Breast epithelium (tissue), 4 donors: ENCODE measurements at regions not wholly inside any gene's neighbourhood (a gene's known extent, or its start where the extent isn't known, plus 50 kb on each side); places are given as distances from the start of the nearest gene placed in this dataset.

Source experiments
- DNase-seq, 2 donors: peaks; one replicate each; pipeline ENCODE4 v3.0.0-alpha.2; 2019; ENCODE audit warnings: low spot score in 2 of 2
- H3K27ac ChIP-seq, 2 donors: fragments of 200-600 bp; sonication (generic) in 1 of 2; one replicate each; pipeline ENCODE4 v1.5.1; 2016 to 2019; ENCODE audit warnings: mild to moderate bottlenecking in 1 of 2
- H3K27me3 ChIP-seq, 2 donors: fragments of 200-600 bp; sonication (generic) in 1 of 2; one replicate each; pipeline versions ENCODE4 v1.5.1 to v1.6.0; 2017 to 2019; ENCODE audit warnings: control low read depth in 1 of 2, mild to moderate bottlenecking in 1 of 2
- H3K36me3 ChIP-seq: fragments of 200-600 bp; one replicate; pipeline ENCODE4 v1.5.1; 2019
- H3K4me1 ChIP-seq, 2 donors: fragments of 200-600 bp; sonication (generic); one replicate each; pipeline ENCODE4 v1.5.1; 2016 to 2019; ENCODE audit warnings: control low read depth in 1 of 2
- H3K4me3 ChIP-seq, 3 donors: fragments of 200-600 bp; sonication (generic); 1 replicate in 2 of 3; 2 replicates in 1 of 3; pipeline ENCODE4 v1.5.1; 2016 to 2019; ENCODE audit warnings: mild to moderate bottlenecking in 3 of 3, moderate library complexity in 2 of 3
- H3K9me3 ChIP-seq, 2 donors: fragments of 200-600 bp; sonication (generic) in 1 of 2; one replicate each; pipeline ENCODE4 v1.5.1; 2016 to 2019; ENCODE audit warnings: control low read depth in 1 of 2
- POLR2A ChIP-seq: fragments of 450-650 bp; IDR thresholded peaks from one replicate; pipeline ENCODE4 v1.6.1; 2016; ENCODE audit warnings: antibody characterized with exemption, mild to moderate bottlenecking, moderate library complexity
- POLR2AphosphoS5 ChIP-seq, 3 donors: sonication (generic); formaldehyde crosslinking; IDR thresholded peaks; one replicate each; pipeline ENCODE4 v1.6.1; 2017; ENCODE audit warnings: antibody characterized with exemption in 3 of 3
- intact Hi-C: fragments of 100-400 bp; cut with DNase I; formaldehyde crosslinking; loops from one replicate; pipeline ENCODE4 v1.15.1; 2023; ENCODE audit warnings: low total_unique reads
- TF ChIP-seq, protein P1 (sequence below), 3 donors: fragments of 450-650 bp; IDR thresholded peaks; one replicate each; pipeline ENCODE4 v1.5.1; 2016 to 2017; ENCODE audit warnings: antibody characterized with exemption in 3 of 3, mild to moderate bottlenecking in 3 of 3, moderate library complexity in 3 of 3

DNA sequence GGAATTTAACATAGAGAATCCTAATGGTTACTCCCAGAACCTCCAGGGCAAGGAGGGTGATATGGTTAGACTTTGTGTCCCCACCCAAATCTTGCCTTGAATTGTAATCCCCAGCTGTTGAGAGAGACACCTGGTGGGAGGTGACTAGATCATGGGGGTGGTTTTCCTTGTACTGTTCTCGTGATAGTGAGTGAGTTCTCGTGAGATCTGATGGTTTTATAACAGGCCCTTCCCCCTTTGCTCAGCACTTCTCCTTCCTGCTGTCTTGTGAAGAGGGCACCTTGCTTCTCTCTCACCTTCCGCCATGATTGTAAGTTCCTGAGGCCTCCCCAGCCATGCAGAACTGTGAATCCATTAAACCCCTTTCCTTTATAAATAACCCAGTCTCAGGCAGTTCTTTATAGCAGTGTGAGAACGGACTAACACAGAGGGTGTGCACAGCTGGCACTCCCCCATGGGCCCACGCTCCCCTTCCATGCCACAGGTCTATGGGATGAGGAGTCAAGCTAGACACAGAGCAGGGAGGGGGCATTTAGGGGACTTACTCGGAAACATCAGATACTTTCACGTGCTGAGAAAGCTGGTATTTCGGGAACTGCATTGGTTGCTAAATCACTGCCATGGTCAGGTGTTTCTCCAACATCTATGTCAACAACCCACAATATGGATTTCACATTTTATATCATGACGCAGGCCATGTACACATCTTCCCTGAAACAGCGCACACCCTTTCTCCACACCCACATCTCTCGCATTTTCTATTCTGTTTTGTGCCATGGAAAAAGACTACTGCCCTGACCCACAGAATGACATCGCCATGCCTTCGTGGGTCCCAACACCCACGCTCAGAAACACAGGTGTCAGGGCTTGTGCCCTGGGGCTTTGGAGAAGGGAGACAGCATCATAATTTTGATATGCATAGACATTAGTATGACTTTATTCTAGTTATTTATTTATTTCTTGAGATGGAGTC is 199.1 kb upstream of the GSE1 start:
- no peaks in the 10 kb centered on the region for H3K4me1 ChIP-seq
- no peak for DNase-seq
- H3K9me3 ChIP-seq = no peaks in the 10 kb centered on the region
- H3K27ac ChIP-seq = no peak overlapping the region
- H3K4me3 ChIP-seq = no peak overlapping the region
- TF ChIP-seq POLR2A (no peak), POLR2AphosphoS5 (IDR thresholded peaks at IDR 0.05) (no peak)
- TF ChIP-seq, protein P1, sequence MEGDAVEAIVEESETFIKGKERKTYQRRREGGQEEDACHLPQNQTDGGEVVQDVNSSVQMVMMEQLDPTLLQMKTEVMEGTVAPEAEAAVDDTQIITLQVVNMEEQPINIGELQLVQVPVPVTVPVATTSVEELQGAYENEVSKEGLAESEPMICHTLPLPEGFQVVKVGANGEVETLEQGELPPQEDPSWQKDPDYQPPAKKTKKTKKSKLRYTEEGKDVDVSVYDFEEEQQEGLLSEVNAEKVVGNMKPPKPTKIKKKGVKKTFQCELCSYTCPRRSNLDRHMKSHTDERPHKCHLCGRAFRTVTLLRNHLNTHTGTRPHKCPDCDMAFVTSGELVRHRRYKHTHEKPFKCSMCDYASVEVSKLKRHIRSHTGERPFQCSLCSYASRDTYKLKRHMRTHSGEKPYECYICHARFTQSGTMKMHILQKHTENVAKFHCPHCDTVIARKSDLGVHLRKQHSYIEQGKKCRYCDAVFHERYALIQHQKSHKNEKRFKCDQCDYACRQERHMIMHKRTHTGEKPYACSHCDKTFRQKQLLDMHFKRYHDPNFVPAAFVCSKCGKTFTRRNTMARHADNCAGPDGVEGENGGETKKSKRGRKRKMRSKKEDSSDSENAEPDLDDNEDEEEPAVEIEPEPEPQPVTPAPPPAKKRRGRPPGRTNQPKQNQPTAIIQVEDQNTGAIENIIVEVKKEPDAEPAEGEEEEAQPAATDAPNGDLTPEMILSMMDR (IDR thresholded peaks at IDR 0.05) = no peak
- intact Hi-C loops = loop anchor here (2.0 kb wide), 1 partner anchor 33 kb away; no protein-coding TSS in a partner anchor
- H3K36me3 ChIP-seq = no peaks in the 10 kb centered on the region
- no peaks in the 10 kb centered on the region for H3K27me3 ChIP-seq

DNA sequence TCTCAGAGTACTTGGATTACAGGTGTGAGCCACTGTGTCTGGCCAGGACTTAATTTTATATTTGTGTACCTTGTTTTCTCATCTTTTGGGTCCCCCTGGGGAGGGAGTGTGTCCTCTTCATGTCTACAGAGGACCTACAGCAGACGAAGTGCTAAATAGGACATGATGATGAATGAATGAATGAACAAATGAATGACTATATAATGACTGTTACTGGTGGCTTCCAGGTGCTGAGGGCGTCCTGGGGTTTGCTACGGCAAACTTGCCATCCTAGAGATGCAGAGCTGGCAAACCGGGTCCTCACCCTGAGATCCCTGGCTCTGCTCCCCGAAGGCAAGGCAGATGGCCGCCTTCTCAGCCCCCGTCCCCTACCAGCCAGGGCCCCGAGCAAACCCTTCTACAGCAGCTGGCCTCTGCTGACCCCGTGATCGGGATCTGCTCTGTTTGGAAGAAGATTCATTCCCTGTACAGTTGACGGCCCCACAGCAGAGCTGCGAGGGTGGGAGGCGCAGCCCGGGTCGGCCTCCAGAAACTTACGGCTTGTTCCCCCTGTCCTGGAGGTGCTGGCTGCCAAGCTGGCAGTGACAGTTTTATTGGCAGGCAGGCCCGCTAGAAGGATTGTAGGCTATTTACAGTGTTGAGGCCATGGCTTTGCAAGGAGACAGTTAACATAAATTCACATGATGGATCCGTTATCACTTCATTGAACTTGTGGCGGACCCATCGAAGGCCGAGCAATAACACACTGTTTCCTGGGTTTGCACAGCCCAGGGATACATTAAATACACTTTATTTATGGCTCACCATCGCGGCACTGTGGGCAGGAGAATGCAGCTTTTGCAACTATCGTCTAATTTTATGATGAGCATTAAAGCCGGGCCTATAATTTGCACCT is 197.7 kb upstream of the GSE1 start:
- no peaks in the 10 kb centered on the region for H3K36me3 ChIP-seq
- TF ChIP-seq, protein P1 (IDR thresholded peaks at IDR 0.05) = no peak
- TF ChIP-seq POLR2AphosphoS5 (IDR thresholded peaks at IDR 0.05) = no peak
- no peak for TF ChIP-seq POLR2A
- no peaks in the 10 kb centered on the region for H3K9me3 ChIP-seq
- intact Hi-C loops = loop anchor here (2.0 to 5.0 kb wide), 2 partner anchors 35 to 192 kb away; no protein-coding TSS in a partner anchor
- no peaks in the 10 kb centered on the region for H3K27me3 ChIP-seq
- H3K4me3 ChIP-seq = no peak overlapping the region
- no peak overlapping the region for H3K27ac ChIP-seq
- DNase-seq = no peak
- no peaks in the 10 kb centered on the region for H3K4me1 ChIP-seq

DNA sequence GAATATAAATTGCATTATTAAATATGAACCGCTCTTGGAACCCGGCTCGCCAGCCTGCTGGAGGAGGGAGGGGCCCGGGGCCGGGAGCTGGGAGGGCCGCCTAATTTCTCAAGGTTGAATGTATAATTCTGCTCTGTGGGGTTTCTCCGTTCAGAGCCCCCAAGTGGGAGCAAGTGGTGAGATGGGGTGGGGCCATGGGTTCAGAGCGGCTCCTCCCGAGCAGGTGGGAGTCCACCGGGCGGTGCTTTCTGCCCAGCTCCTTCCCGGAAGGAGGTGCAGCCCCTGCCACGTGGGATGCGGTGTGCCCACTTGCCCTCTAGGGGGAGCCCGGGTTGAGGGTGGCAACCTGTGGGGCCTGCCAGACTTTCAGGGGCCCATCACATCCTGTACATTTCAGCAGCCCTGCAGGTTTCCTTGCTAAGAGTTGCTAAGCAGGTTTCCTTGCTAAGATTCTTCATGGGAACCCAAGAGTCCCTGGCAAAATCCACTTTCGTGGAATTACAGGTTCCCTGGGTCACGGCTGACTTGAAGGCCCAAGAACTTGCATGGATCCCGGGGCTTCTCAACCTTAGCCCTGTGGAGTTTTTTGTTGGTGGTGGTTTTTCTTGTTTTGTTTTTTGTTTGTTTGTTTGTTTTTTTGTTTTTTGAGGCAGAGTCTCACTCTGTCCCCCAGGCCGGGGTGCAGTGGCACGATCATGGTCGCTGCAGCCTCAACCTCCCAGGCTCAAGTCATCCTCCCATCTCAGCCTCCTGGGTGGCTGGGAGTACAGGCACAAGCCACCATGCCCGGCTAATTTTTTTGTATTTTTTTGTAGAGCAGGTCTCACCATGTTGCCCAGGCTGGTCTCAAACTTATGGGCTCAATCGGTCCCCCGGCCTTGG is 196.7 kb upstream of the GSE1 start:
- Histone ChIP-seq H3K36me3 (no peaks in the 10 kb centered on the region), H3K27me3 (no peaks in the 10 kb centered on the region), H3K9me3 (no peaks in the 10 kb centered on the region), H3K4me1 (no peaks in the 10 kb centered on the region), H3K27ac (no peak overlapping the region), H3K4me3 (no peak overlapping the region)
- intact Hi-C loops = loop anchor here (5.0 kb wide), 1 partner anchor 191 kb away; no protein-coding TSS in a partner anchor
- TF ChIP-seq POLR2A = no peak
- TF ChIP-seq POLR2AphosphoS5 (IDR thresholded peaks at IDR 0.05) = no peak
- TF ChIP-seq, protein P1 (IDR thresholded peaks at IDR 0.05) = peak; percentile 39 to 64 (median 50)
- peak in 1 of 2 donors; percentile 74 for DNase-seq

DNA sequence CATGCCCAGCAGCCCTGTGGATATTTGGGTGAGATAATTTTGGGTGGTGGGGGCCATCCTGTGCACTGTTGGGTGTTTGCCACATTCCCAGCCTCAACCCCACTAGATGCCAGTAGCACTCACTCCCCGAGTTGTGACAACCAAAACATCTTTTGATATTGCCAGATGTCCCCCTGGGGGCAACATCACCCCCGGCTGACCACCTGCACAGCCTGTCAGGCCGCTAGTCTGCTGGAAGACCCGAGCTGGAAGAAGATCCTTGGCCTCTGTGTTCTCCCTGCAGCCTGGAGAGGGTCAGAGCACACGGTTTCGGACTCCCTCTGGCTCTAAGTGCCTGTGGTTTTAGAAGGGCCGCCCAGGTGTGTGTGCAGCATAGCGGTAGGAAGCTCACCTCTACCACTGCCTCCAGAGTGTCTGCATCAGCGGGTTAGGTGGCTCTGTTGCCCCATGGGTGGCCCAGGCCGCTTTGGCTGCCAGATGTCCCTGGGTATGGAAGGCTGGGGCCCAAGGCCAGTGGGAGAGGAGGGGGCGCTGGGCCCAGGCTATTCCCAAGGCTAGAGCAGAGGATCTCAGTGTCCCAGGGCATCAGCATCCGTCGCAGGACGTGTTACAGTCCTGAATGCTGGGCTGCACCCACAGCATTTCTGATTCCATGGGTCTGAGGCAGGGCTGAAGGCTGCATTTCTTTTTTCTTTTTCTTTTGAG is 195.8 kb upstream of the GSE1 start:
- TF ChIP-seq POLR2A (no peak), POLR2AphosphoS5 (IDR thresholded peaks at IDR 0.05) (no peak)
- TF ChIP-seq, protein P1 (IDR thresholded peaks at IDR 0.05) = no peak
- no peak overlapping the region for H3K4me3 ChIP-seq
- intact Hi-C loops = loop anchor here (5.0 kb wide), 1 partner anchor 190 kb away; no protein-coding TSS in a partner anchor
- no peak overlapping the region for H3K27ac ChIP-seq
- no peaks in the 10 kb centered on the region for H3K9me3 ChIP-seq
- H3K36me3 ChIP-seq = no peaks in the 10 kb centered on the region
- no peaks in the 10 kb centered on the region for H3K27me3 ChIP-seq
- no peaks in the 10 kb centered on the region for H3K4me1 ChIP-seq
- no peak for DNase-seq
